ENCODE measurements at regions not wholly inside any gene's neighbourhood (a gene's known extent, or its start where the extent isn't known, plus 50 kb on each side); places are given as distances from the start of the nearest gene placed in this dataset.

DNA sequence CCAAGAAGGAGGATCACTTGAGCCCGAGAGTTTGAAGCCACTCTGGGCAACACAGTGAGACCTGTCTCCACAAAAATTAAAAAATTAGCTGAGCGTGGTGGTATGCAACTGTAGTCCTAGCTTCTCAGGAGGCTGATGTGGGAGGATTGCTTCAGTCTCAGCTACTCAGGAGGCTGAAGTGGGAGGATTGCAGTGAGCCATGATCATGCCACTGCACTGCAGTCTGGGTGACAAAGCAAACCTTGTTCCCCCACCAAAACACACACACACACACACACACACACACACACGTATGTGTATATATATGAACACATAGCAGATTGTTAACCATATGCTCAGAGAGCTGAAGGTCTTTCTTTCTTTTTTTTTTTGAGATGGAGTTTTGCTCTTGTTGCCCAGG lies 157.5 kb upstream of the MAST4 start:
- Histone ChIP-seq H2BK120ac (replicated peaks; ENCODE audit: low read depth, low read length) (no peak overlapping the region), H3K4ac (replicated peaks; ENCODE audit: insufficient read length, low read depth, low read length) (no peak overlapping the region), H3K14ac (ENCODE audit: insufficient read length) (no peak overlapping the region), H3K27ac (ENCODE audit: low read depth, low read length) (no peak overlapping the region), H4K91ac (replicated peaks; ENCODE audit: insufficient read length, low read length) (no peak overlapping the region), H3K23ac (ENCODE audit: insufficient read length) (no peak overlapping the region), H3K23me2 (ENCODE audit: low read depth, low read length) (no peaks in the 10 kb centered on the region), H4K20me1 (replicated peaks in 1 of 2; ENCODE audit: control insufficient read depth in 1 of 2, insufficient read depth in 2 of 2, low read length in 2 of 2) (no peaks in the 10 kb centered on the region), H3K9ac (replicated peaks in 1 of 4; ENCODE audit: extremely low read depth in 1 of 4, low read depth in 3 of 4, low read length in 3 of 4) (no peak overlapping the region), H2AFZ (ENCODE audit: low read length) (no peak overlapping the region), H2BK15ac (ENCODE audit: low read length) (no peak overlapping the region), H3K79me2 (ENCODE audit: control insufficient read depth in 1 of 2, insufficient read depth in 2 of 2, low read length in 2 of 2) (no peaks in the 10 kb centered on the region), H3K4me2 (ENCODE audit: insufficient read depth in 1 of 2, low read depth in 2 of 2, low read length in 2 of 2) (no peak overlapping the region), H3K36me3 (ENCODE audit: control insufficient read depth in 2 of 4, insufficient read depth in 4 of 4, low read length in 3 of 4) (no peaks in the 10 kb centered on the region), H3K4me3 (ENCODE audit: extremely low read depth in 1 of 4, insufficient read depth in 2 of 4, low read depth in 3 of 4, low read length in 4 of 4) (no peak overlapping the region), H2BK20ac (ENCODE audit: low read length) (no peak overlapping the region), H3K27me3 (replicated peaks in 1 of 4; ENCODE audit: control insufficient read depth in 3 of 4, extremely low read depth in 1 of 4, insufficient read depth in 3 of 4, low read length in 3 of 4) (no peaks in the 10 kb centered on the region), H3K56ac (replicated peaks; ENCODE audit: insufficient read length, low read depth, low read length) (no peak overlapping the region), H3K4me1 (replicated peaks in 1 of 4; ENCODE audit: control insufficient read depth in 3 of 4, insufficient read depth in 4 of 4, low read length in 3 of 4) (no peaks in the 10 kb centered on the region), H3K79me1 (ENCODE audit: low read depth, low read length) (no peaks in the 10 kb centered on the region), H3K18ac (ENCODE audit: extremely low read depth, low read length) (no peak overlapping the region), H2BK12ac (ENCODE audit: low read depth, low read length) (no peak overlapping the region), H3K9me3 (ENCODE audit: insufficient read depth in 2 of 2, low read depth in 1 of 2, low read length in 1 of 2) (no peaks in the 10 kb centered on the region), H4K8ac (ENCODE audit: extremely low read depth, insufficient read depth, low read length) (no peak overlapping the region), H4K5ac (ENCODE audit: insufficient read length, low read depth, low read length) (no peak overlapping the region), H2AK5ac (ENCODE audit: low read depth, low read length) (no peak overlapping the region), H2BK5ac (ENCODE audit: low read depth, low read length) (no peak overlapping the region)
- ChIA-PET POLR2A (ENCODE audit: partially characterized antibody) (no interaction called here), CTCF (ENCODE audit: partially characterized antibody) (interaction anchor here (0.6 to 5.3 kb wide), 3 partner anchors 9 to 712 kb away, joined by 3 to 18 read pairs (median 5); no protein-coding TSS in a partner anchor)
- DNase-seq (ENCODE audit: low read depth in 1 of 2, low spot score in 2 of 2) (no peak), FAIRE-seq (no peak)
- WGBS, 2 experiments (ENCODE audit: extremely low coverage in 1 of 2, insufficient coverage in 1 of 2, insufficient read length in 1 of 2, insufficient replicate concordance in 2 of 2, low coverage in 1 of 2, low lambda C conversion rate in 2 of 2, missing lambda C conversion rate in 1 of 2): 80% methylated on average over 3 of the region's 3 CpGs; no CpG with 5 or more reads in 1 of the 2 experiments
- TF ChIP-seq TEAD4 (IDR thresholded peaks at IDR 0.05; ENCODE audit: low read depth, low read length) (no peak), GABPA (IDR thresholded peaks at IDR 0.05; ENCODE audit: borderline replicate concordance, insufficient read depth, low read length) (no peak), ASH2L (IDR thresholded peaks at IDR 0.05; ENCODE audit: low read length) (no peak), POLR2AphosphoS5 (IDR thresholded peaks at IDR 0.05; ENCODE audit: low read depth, low read length) (no peak), CHD1 (IDR thresholded peaks at IDR 0.05; ENCODE audit: low read depth, low read length) (no peak), NANOG (IDR thresholded peaks at IDR 0.05; ENCODE audit: insufficient read depth, low read depth, low read length, poor library complexity, severe bottlenecking) (no peak), JUN (IDR thresholded peaks at IDR 0.05; ENCODE audit: low read depth, low read length) (no peak), SIX5 (IDR thresholded peaks at IDR 0.05; ENCODE audit: low read depth, low read length) (no peak), CBX8 (IDR thresholded peaks at IDR 0.05; ENCODE audit: borderline replicate concordance, low read depth, low read length) (no peak), CTBP2 (IDR thresholded peaks at IDR 0.05; ENCODE audit: borderline replicate concordance, insufficient read depth, insufficient read length, low read length) (no peak), RXRA (IDR thresholded peaks at IDR 0.05; ENCODE audit: insufficient read depth, low read depth, low read length) (no peak)
- TF ChIP-seq, protein P1, sequence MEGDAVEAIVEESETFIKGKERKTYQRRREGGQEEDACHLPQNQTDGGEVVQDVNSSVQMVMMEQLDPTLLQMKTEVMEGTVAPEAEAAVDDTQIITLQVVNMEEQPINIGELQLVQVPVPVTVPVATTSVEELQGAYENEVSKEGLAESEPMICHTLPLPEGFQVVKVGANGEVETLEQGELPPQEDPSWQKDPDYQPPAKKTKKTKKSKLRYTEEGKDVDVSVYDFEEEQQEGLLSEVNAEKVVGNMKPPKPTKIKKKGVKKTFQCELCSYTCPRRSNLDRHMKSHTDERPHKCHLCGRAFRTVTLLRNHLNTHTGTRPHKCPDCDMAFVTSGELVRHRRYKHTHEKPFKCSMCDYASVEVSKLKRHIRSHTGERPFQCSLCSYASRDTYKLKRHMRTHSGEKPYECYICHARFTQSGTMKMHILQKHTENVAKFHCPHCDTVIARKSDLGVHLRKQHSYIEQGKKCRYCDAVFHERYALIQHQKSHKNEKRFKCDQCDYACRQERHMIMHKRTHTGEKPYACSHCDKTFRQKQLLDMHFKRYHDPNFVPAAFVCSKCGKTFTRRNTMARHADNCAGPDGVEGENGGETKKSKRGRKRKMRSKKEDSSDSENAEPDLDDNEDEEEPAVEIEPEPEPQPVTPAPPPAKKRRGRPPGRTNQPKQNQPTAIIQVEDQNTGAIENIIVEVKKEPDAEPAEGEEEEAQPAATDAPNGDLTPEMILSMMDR (IDR thresholded peaks at IDR 0.05; ENCODE audit: control extremely low read depth in 1 of 3, insufficient read depth in 1 of 3, low read depth in 1 of 3, low read length in 3 of 3): no peak
